Endothelial cell of umbilical vein (primary cell): ENCODE measurements at regions not wholly inside any gene's neighbourhood (a gene's known extent, or its start where the extent isn't known, plus 50 kb on each side); places are given as distances from the start of the nearest gene placed in this dataset.

Experiments
- CTCF ChIP-seq, 2 donors: IDR thresholded peaks; 1 replicate in 1 of 2; 2 replicates in 1 of 2; pipeline ENCODE4 v1.5.1; 2011; ENCODE audit warnings: low read length in 2 of 2, mild to moderate bottlenecking in 2 of 2, moderate library complexity in 2 of 2, control low read depth in 1 of 2, inconsistent platforms in 1 of 2, low read depth in 1 of 2; ENCODE audit not compliant: insufficient read depth in 1 of 2; ENCODE audit errors: extremely low read depth in 1 of 2
- EZH2 ChIP-seq: IDR thresholded peaks from 2 replicates; pipeline ENCODE4 v1.6.1; 2012; ENCODE audit warnings: borderline replicate concordance, low read depth, mild to moderate bottlenecking, moderate library complexity, low read length, inconsistent platforms; ENCODE audit not compliant: severe bottlenecking
- FOS ChIP-seq: IDR thresholded peaks from 2 replicates; pipeline ENCODE4 v1.6.1; 2011; ENCODE audit warnings: mild to moderate bottlenecking, low read length, moderate library complexity, borderline replicate concordance; ENCODE audit not compliant: insufficient read depth
- JUN ChIP-seq: IDR thresholded peaks from 2 replicates; pipeline ENCODE4 v1.6.1; 2011; ENCODE audit warnings: borderline replicate concordance, low read depth; ENCODE audit not compliant: insufficient read length, insufficient read depth
- MAX ChIP-seq: IDR thresholded peaks from 2 replicates; pipeline ENCODE4 v1.6.1; 2011; ENCODE audit not compliant: insufficient read depth, insufficient read length
- MYC ChIP-seq: IDR thresholded peaks from one replicate; pipeline ENCODE4 v1.6.1; 2011; ENCODE audit warnings: mild to moderate bottlenecking, low read depth, low read length
- POLR2A ChIP-seq: IDR thresholded peaks from 2 replicates; pipeline ENCODE4 v1.6.1; 2012; ENCODE audit warnings: low read depth, mild to moderate bottlenecking, control low read depth, low read length
- POLR2AphosphoS5 ChIP-seq: IDR thresholded peaks from 2 replicates; pipeline ENCODE4 v1.6.1; 2012; ENCODE audit warnings: low read depth, mild to moderate bottlenecking, control low read depth, low read length, moderate library complexity; ENCODE audit not compliant: insufficient read depth

- no peak for TF ChIP-seq CTCF (IDR thresholded peaks at IDR 0.05; ENCODE audit: extremely low read depth in 1 of 2, insufficient read depth in 1 of 2, low read depth in 1 of 2, low read length in 2 of 2)
- no peak for TF ChIP-seq EZH2
- TF ChIP-seq POLR2A: no peak
- TF ChIP-seq MAX: no peak
- no peak for TF ChIP-seq POLR2AphosphoS5
- TF ChIP-seq MYC: no peak
- TF ChIP-seq FOS: no peak
- TF ChIP-seq JUN: no peak
Measured at GRCh38 chr2:114111329-114111728, 221.4 kb downstream of the ACTR3 start.
